HL-60 (cell line): ENCODE measurements at regions not wholly inside any gene's neighbourhood (a gene's known extent, or its start where the extent isn't known, plus 50 kb on each side); places are given as distances from the start of the nearest gene placed in this dataset.

Experiments used
- GABPA ChIP-seq: IDR thresholded peaks from 2 replicates; pipeline ENCODE4 v1.6.1; 2012; ENCODE audit warnings: low read depth
- TF ChIP-seq, protein P1 (sequence below): IDR thresholded peaks from one replicate; pipeline ENCODE4 v1.5.1; 2011; ENCODE audit warnings: low read length, control low read depth, inconsistent platforms; ENCODE audit not compliant: insufficient read depth
- TF ChIP-seq, protein P2 (sequence below): IDR thresholded peaks from 2 replicates; pipeline ENCODE4 v1.6.1; 2012; ENCODE audit warnings: low read depth; ENCODE audit not compliant: insufficient replicate concordance

DNA sequence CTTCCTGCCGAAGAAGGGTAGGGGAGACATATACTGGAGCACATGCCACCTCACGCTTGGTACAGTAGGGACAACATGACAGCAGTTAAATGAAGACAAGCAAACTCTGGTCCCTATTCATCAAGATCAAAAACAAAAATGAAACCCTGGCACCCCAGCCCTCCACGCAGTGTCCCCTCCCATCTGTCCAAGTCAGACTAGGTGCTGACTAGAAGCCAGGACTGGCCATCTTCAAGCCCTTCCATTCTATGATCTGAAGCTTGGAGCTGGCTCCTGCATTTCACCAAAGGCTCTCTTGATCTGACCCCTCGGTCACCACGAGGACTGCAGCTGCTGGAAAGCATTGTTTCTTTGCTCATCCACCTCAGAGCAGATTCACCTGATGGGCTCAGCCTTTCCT is 158.9 kb upstream of the GGTLC1 start:
- TF ChIP-seq, protein P1, sequence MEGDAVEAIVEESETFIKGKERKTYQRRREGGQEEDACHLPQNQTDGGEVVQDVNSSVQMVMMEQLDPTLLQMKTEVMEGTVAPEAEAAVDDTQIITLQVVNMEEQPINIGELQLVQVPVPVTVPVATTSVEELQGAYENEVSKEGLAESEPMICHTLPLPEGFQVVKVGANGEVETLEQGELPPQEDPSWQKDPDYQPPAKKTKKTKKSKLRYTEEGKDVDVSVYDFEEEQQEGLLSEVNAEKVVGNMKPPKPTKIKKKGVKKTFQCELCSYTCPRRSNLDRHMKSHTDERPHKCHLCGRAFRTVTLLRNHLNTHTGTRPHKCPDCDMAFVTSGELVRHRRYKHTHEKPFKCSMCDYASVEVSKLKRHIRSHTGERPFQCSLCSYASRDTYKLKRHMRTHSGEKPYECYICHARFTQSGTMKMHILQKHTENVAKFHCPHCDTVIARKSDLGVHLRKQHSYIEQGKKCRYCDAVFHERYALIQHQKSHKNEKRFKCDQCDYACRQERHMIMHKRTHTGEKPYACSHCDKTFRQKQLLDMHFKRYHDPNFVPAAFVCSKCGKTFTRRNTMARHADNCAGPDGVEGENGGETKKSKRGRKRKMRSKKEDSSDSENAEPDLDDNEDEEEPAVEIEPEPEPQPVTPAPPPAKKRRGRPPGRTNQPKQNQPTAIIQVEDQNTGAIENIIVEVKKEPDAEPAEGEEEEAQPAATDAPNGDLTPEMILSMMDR, result no peak
- TF ChIP-seq GABPA, result no peak
- TF ChIP-seq, protein P2, sequence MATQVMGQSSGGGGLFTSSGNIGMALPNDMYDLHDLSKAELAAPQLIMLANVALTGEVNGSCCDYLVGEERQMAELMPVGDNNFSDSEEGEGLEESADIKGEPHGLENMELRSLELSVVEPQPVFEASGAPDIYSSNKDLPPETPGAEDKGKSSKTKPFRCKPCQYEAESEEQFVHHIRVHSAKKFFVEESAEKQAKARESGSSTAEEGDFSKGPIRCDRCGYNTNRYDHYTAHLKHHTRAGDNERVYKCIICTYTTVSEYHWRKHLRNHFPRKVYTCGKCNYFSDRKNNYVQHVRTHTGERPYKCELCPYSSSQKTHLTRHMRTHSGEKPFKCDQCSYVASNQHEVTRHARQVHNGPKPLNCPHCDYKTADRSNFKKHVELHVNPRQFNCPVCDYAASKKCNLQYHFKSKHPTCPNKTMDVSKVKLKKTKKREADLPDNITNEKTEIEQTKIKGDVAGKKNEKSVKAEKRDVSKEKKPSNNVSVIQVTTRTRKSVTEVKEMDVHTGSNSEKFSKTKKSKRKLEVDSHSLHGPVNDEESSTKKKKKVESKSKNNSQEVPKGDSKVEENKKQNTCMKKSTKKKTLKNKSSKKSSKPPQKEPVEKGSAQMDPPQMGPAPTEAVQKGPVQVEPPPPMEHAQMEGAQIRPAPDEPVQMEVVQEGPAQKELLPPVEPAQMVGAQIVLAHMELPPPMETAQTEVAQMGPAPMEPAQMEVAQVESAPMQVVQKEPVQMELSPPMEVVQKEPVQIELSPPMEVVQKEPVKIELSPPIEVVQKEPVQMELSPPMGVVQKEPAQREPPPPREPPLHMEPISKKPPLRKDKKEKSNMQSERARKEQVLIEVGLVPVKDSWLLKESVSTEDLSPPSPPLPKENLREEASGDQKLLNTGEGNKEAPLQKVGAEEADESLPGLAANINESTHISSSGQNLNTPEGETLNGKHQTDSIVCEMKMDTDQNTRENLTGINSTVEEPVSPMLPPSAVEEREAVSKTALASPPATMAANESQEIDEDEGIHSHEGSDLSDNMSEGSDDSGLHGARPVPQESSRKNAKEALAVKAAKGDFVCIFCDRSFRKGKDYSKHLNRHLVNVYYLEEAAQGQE, result no peak
